GM21825 (cell line): ENCODE measurements at regions not wholly inside any gene's neighbourhood (a gene's known extent, or its start where the extent isn't known, plus 50 kb on each side); places are given as distances from the start of the nearest gene placed in this dataset.
A peak's percentile ranks its signal among the peaks of the same experiment; 100 is the strongest.

Experiments
- ATAC-seq: cut with Tn5 transposase; IDR thresholded peaks from one replicate; pipeline ENCODE4 v1.9.1; 2021; ENCODE audit warnings: mild to moderate bottlenecking, moderate library complexity; ENCODE audit not compliant: unreplicated experiment

DNA sequence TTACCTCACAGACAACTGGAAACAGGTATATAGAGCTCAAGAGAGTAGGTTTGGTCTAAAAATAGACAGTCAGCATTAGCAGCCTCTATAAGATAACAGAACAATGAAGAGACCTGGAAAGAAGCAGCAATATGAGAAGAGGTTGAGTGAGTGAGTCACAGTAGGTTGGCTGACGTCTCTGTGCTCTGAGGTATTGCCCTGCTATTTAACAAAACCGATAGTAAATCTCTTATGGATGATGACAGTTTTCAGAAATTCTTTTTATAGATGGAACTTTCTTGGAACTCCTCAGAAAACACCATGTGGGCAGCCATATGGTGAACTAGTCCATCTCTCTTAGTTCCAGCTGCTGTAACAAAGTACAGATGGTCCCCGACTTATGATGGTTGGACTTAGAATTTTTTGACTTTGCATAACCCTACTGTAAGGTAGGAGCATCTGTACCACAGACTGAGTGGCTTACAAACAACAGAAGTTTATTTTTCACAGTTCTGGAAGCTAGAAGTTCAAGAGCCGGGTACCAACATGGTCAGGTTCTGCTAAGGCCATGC, 123.5 kb downstream of the MBD2 start:
- no peak for ATAC-seq

DNA sequence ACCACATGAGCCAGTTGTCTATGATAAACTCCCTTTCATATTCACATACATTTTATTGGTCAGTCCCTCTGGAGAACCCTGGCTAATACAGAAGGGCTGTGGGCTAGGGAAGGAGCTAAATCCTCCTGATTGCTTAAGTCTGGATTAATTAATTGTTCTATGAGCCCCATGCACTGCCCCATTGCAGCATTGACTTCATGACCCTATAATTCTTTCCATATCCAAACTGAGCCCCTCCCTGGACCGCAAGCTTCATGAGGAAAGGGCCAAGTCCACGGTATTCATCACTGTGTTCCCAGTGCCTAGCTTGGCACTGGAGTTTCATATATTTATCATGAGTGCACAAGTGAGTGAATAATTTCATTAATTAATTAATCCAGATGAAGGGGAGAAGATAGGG, 124.0 kb downstream of the MBD2 start:
- no peak for ATAC-seq

DNA sequence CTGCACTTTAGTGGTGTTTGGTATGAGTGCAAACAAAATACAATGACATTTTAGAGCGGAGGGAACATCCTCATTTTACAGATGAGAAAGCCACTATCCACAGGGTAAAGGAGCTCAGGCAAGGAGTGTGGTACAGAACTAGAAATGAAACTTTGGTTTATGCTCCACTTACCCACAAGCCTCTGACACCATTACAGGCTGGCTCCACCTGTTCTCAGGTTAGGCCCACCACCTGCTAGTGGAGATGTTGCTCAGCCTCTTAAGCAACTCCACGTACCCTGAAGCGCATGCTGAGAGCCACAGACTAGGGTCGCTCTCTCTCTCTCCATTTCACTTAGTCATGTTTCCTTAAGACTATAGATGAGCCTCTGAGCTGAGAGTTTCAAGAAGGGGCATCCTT, 130.0 kb downstream of the MBD2 start:
- ATAC-seq, result no peak

DNA sequence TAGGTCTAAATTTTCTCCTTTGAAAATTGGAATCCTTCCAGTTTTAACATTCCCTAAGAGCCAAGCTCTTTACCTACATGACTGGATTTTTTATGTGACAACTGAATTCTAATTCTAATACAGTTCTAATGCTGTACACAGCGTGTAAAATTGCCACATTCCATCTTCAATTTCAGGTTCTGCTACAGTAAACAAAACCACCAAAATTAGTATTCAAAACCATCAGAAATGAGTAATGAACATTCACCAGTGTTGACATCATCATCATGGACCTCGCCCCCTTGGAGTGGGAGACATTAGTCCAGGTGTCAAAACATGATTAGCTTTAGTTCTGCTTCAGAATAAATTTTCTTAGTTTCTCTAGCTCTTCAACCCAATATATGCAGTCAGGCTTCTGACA, 133.6 kb downstream of the MBD2 start:
- no peak for ATAC-seq

DNA sequence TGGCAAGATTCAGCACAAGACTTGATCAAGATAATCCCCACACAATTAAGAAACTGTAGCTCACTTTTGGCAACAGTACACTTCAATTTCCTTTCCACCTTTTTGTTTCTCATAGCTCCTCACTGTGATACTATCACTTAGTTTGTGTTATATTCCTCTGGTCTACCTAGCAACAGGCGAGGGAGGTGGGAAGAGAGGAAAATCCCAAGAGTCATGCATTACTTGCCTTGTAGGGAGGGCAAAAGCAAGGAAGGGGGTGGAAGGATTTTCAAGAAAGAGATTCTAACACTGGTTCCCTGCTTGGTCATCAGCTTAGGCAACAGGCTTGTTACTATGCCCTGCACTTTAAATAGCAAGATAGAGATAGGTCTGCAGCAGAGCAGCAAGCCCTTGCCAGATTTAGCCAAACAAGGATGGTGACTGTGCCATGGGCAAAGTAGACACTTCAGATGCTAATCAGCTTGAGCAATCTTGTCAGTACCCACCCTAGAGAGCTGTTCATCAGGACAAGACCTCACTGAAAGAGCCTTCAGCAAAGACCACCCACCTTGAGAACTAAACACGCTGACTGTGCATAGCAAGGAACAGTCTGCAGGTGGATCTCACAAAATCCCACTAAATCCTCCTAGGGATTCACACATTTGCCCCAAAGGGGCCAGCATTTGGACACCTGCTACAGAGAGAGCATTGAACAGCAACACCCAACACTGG, 134.6 kb downstream of the MBD2 start:
- ATAC-seq, result no peak

DNA sequence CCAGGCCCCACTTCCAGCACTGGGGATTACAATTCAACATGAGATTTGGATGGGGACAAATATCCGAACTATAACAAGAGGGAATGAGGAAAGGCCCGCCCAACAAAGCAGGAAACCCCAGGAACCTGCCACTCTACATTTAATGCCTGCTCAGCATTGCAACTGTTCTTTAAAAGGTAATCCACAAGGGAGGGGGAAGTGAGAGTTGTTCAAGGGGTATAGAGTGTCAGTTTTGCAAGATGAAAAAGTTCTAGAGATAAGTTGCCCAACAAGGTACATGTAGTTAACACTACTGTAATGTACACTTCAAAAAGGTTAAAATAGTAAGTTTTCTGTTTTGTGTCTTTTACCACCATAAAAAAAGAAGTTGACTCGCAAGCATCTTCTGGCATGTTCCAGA, 137.6 kb downstream of the MBD2 start:
- ATAC-seq, result no peak

DNA sequence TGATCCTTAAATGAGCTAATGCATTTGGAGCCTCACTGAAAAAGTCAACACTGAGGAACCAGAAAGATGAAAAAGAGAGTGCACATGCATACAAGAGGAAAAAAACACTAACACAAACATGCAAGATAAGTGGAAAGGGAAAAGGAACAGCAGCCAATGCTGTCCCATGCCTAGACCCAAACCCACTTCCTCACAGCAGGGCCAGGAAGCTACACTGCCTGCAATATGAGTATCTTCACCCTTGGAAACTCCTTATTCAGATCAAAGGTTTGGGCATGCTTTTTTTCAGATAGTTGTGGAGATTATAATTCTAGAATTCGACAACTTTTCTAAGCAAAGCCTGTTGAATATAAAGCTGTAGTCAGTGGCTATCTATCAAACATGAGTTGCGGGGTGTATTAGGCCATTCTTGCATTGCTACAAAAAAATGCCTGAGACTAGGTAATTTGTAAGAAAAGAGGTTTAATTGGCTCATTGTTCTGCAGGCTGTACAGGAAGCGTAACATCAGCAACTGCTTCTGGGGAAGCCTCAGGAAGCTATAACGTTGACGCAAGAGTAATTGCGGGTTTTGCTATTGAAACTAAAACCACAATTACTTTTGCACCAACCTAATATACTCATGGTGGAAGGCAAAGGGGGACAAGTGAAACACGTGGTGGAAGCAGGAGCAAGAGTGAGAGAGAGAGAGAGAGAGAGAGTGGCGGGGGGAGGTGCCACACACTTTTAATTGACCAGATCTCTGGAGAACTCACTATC, 138.2 kb downstream of the MBD2 start:
- peak; percentile 86 for ATAC-seq

DNA sequence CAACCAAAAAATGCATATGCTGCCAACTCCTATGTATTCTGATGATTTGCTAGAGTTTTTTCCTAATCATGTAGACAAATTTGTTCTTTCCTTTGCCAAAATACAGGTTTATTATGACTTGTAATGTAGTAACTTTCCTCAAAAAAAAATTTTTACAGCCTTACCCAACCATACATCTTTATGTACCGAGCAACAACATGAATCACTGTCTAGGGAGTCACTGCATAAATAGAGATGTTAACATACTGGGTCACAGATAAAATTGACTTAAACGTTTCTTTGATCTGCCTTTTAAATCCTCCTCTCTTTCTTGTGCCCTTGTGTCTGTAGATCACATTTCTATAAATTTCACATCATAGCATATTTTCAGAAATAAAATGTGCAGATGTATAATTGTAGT, 143.6 kb downstream of the MBD2 start:
- ATAC-seq, result no peak

DNA sequence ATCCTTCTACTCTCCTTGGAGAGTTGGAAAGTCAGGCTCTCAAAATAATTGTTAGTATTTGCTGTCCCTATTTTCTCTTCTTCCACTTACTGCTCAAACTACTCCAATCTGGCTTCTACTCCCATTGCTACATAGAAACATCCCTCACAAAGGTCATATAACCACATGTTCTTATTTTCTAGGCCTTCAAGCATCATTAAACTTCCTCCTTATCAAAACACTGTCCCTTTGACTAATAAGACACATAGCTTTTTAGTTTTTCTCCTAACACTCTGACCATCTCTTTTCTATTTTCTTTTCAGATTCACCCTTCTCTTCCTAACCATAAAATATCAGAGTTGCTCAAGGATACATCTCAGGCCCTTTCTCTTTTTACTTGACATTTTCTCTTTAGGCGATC, 148.3 kb downstream of the MBD2 start:
- ATAC-seq, result no peak

DNA sequence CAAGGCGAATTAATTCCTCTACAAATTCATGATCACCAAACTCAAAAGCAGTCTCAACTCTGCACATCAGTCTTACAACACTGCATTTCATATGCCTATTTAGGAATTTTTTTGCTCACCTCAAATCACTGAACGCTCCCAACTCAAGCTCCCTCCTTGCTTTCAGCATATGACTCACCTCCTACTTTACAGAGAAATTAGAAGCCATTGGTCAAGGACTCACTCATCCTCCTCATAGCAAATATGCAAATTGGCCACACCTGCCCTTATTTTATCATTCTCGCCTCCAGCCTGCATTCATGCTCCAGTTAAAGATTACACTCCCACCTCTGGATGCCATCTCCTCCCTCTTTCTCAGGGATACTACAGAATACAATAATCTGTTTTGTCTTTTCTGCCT, 148.8 kb downstream of the MBD2 start:
- ATAC-seq, result no peak

DNA sequence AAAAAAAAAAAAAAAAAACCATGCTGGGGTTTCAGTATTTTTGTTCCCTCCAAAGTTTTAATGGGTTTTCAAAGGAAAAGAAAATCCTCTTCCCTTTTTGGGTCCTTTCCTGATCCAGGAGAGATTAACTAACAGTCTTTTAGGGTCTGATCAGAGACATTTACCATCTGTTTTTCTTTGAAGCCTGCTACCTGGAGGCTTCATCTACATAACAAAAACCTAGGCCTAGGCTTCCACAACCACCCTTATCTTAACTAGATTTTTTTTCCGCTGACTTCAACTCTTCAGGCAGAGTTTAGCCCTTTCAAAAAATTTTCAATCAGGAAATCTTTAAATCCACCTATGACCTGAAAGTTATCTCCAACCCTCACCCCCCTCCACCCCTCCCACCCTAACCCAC, 154.7 kb downstream of the MBD2 start:
- no peak for ATAC-seq

DNA sequence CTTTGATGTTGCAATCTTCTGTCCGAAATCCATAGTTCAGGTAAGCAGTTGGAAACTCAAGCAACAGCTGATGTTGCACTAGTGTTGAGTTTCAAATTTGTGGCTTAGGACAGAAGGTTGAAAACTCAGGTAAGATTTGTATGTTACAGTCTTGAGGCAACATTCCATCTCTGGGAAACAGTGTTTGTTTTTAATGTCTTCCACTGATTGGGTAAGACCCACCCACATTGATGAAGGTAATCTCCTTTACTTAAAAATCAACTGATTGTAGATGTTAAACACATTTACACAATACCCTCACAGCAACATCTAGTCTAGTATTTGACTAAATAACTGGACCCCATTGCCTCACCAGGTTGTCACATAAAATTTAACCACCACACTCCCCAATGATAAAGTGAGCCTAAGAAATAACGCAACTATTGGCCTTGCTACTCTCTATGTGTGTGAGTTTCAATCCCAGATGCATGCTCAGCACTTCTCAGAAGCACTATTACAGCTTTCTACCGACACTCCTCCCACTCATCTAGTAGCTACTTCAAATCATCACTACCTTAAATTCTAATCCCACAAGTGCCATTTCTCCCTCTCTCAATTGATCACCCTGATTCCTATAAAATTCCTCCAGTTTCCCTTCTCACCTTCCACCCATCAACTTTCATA, 164.0 kb downstream of the MBD2 start:
- ATAC-seq, result no peak

DNA sequence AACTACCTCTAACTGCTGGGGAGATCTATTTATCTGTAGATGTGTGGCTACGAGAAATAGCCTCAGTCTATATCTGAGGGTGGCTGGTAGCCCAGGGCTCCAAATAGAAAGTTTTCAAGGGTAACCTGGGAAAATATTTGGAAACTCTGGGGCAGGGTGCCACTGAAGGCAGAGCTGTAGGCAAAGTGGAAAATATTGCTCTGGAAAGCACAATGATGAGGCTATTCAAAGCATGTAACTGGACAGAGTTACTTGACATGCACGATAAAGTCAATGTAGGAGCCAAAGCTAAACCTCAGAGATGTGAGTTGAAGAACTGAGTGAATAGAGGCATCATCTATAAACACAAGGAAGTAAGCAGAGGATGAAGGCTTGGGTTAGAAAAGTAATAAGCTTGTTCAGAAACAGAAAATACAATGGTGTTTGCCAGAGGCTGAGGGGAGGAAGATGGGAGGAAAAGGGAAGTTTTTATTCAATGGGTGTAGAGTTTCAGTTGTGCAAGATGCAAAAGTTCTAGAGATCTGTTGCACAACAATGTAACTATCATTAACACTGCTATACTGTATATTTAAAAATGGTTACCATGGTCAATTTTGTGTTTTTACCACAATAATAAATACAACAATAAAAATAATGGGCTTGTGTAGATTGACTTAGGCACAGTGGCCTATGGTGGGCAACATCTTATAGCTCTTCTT, 171.6 kb downstream of the MBD2 start:
- ATAC-seq, result no peak

DNA sequence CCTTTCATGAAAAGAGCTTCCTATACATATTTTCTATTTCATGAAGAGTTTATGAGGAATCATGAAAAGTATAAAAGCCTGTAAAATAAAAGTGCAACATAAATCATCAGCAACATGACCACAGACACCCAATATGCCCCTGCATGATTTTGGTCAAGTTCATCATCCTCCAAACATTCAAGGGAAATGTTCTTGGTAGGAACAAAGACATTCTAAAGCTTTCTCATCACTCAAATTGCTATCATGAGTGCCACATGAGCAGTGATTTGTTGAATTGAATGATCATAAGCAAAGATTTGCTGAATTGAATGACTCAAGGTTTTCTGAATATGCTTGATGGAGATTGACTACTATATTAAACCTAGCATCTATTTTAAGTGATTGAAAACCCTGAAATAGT, 172.2 kb downstream of the MBD2 start:
- ATAC-seq, result no peak

DNA sequence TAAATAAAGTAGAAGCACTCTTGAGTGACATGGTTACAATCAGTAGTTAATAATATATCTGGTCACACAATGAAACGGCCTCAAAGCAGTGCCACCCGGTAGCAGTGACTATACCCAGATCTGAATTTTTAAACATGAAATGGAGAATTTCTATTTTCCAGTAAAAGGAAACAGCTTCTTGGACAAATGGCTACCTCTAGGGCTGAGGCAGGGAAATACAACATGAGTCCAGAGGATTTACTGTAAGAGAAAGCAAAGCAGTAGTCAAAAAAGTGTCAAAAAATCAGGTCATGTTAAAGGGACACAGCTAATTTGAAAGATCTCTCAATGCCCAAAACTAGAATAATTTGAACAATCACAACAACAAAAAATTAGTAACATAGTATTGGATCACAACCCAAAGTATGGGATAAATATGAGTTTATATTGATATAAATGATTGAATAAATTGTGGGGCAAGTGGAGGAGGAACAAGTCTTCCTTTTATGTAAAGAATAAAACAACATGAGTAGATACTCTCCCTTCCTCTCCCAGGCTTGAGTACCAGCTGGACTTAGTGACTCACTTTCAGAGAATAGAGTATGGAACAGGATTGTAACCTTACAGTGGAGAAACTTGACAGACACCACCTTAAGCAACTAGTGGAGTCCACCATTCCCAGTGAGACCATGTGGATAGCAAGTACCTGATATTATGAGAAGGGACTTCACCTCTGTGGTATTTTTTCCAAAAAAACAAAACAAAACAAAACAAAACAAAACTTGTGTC, 180.8 kb downstream of the MBD2 start:
- no peak for ATAC-seq

DNA sequence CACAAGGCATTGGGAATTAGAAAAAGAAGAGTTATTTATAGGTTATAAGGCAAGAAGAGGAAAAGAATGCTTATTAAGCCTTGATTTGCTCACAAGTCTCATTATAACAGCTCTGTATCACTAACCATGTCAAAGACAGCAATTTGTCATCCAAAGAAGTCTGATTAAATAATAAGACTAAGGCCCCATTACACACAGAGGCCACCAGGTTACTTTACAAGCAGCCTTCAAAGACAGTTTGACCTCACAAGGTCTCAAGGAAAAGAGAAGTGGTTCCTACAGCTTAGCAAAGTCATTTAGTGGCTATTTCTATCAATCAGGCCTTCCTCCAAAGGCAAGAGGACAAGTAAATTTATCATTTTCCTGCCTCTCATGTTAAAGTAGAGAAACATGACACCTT, 188.5 kb downstream of the MBD2 start:
- ATAC-seq, result no peak

DNA sequence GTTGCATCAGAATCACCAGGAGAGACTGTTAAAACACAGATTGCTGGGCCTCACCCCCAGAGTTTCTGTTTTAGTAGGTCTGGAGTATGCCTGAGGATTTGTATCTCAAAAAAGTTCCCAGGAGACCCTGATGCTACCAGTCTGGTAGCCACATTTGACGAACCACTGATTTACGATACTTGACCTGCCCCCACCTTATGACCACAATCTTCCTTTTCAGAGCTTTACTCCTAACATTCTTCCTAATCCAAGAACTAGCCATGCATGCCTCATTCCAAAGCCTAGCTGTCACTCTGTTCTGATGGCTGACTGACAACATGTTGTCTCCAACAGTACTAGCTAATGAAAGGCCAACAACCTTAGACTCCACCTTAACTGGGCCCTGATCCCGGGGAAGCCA, 191.4 kb downstream of the MBD2 start:
- no peak for ATAC-seq

DNA sequence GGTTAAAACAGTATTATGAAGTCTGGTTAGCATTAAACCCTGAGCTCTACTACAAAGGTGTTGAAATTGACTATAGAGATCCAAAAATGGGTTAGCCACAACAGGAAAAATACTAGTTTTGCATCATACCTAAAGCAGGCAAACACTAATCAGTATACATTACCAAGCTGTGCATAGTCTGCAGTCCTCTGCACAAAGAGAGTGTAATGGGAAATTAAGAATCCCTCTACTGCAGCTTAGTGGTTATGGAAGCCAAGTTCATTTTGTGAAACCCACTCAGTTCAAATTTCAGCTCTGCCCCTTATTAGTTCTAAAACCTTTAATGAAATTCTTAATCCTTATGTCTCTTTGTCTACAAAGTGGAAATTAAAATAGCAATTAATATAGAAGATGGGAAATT, 192.1 kb downstream of the MBD2 start:
- no peak for ATAC-seq

DNA sequence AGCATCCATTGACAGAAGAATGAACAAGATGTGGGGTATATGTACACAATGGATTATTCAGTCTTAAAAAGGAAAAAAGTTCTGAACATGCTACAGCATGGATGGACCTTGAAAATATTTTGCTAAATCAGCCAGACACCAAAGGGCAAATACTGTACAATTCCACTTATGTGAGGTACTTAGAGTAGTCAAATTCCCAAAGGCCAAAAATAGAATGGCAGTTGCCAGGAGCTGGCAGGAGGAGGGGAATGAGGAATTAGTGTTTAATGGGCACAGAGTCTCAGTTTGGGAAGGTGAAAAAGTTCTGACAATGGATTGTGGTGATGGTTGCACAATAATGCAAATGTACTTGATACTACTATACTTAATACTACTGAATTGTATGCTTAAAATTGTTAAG, 193.2 kb downstream of the MBD2 start:
- no peak for ATAC-seq

DNA sequence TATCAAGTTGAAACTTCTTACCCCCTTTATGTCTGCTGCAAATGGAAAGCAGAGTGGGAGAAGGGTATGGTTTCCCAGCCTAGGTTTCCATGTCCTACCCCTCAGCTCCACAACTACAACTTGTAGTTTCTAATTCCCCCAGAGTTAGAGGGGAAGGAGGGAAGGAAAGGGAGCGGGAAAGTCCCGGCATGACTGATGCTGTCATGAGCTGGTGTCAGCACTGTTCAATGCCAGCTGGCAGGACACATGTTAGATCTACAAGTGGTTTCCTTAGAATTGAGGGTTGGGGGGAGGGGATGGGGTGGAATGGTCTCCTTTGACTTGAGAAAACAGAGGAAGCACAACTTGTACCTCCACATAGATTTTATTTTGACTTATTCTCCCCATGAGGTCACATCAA, 194.0 kb downstream of the MBD2 start:
- no peak for ATAC-seq

DNA sequence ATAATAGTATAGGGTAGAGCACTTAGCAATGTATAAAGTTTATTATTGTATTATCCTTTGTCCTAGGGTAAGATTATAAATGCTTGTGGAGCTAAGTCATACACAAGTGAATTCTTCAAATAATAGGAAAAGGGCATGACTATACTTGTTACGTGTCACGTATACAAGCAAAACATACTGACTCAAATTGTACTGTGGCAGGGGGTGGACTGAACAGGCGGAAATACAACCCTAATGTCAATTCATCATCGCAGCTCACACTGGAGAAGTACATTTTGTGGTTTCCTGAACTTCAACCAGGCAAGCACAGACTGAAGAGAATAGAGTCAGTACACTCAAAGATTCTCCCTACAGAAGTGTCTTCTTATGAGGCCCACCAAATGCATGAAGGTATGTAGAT, 201.0 kb downstream of the MBD2 start:
- no peak for ATAC-seq
